Hepatocyte (in vitro differentiated cells): ENCODE measurements at regions not wholly inside any gene's neighbourhood (a gene's known extent, or its start where the extent isn't known, plus 50 kb on each side); places are given as distances from the start of the nearest gene placed in this dataset.
"Not testable (repeated sequence)": the region's sequence is repeated elsewhere in the genome, so short reads cannot be mapped to it uniquely, and the experiment has no call there.

Source experiments
- DNase-seq: peaks from one replicate; pipeline ENCODE4 v3.0.0-alpha.2; 2016; ENCODE audit warnings: low spot score
- H2AFZ ChIP-seq: fragments of 200-600 bp; sonication (generic); 2 replicates; pipeline ENCODE4 v1.6.0; 2016; ENCODE audit warnings: antibody characterized with exemption, mild to moderate bottlenecking
- H3K27ac ChIP-seq: fragments of 200-600 bp; sonication (generic); 2 replicates; pipeline ENCODE4 v1.5.1; 2016; ENCODE audit warnings: mild to moderate bottlenecking
- H3K27me3 ChIP-seq: fragments of 200-600 bp; sonication (generic); 2 replicates; pipeline ENCODE4 v1.6.1; 2016
- H3K36me3 ChIP-seq: fragments of 200-600 bp; sonication (generic); replicated peaks from 2 replicates; pipeline ENCODE4 v1.5.1; 2016; ENCODE audit warnings: low read depth; ENCODE audit not compliant: insufficient read depth
- H3K4me1 ChIP-seq: fragments of 200-600 bp; sonication (generic); 2 replicates; pipeline ENCODE4 v1.5.1; 2016; ENCODE audit warnings: mild to moderate bottlenecking, moderate library complexity; ENCODE audit not compliant: insufficient read depth
- H3K4me2 ChIP-seq: fragments of 200-600 bp; sonication (generic); 2 replicates; pipeline ENCODE4 v1.6.0; 2016
- H3K4me3 ChIP-seq: fragments of 200-600 bp; sonication (generic); 2 replicates; pipeline ENCODE4 v1.5.1; 2016; ENCODE audit warnings: mild to moderate bottlenecking
- H3K79me2 ChIP-seq: fragments of 200-600 bp; sonication (generic); 2 replicates; pipeline ENCODE4 v1.6.0; 2017; ENCODE audit warnings: mild to moderate bottlenecking
- H3K9me2 ChIP-seq: fragments of 200-600 bp; sonication (generic); replicated peaks from 2 replicates; pipeline ENCODE4 v1.6.0; 2017; ENCODE audit warnings: mild to moderate bottlenecking; ENCODE audit not compliant: insufficient read depth
- H3K9me3 ChIP-seq: fragments of 200-600 bp; sonication (generic); 2 replicates; pipeline ENCODE4 v1.5.1; 2016; ENCODE audit warnings: low read depth, mild to moderate bottlenecking
- H4K20me1 ChIP-seq: fragments of 200-600 bp; sonication (generic); 2 replicates; pipeline ENCODE4 v1.6.0; 2016; ENCODE audit warnings: mild to moderate bottlenecking; ENCODE audit not compliant: insufficient read depth, poor library complexity, severe bottlenecking
- CTCF ChIP-seq: fragments of 200-600 bp; sonication (generic); IDR thresholded peaks from 2 replicates; pipeline ENCODE4 v1.5.1; 2016; ENCODE audit warnings: antibody characterized with exemption, mild to moderate bottlenecking; ENCODE audit not compliant: poor library complexity
- EZH2 ChIP-seq: fragments of 200-600 bp; sonication (generic); IDR thresholded peaks from 2 replicates; pipeline ENCODE4 v1.6.1; 2016; ENCODE audit warnings: antibody characterized with exemption, mild to moderate bottlenecking, borderline replicate concordance
- EZH2phosphoT487 ChIP-seq: fragments of 200-600 bp; sonication (generic); IDR thresholded peaks from one replicate; pipeline ENCODE4 v1.6.1; 2018; ENCODE audit warnings: antibody characterized with exemption, mild to moderate bottlenecking, low read depth, moderate library complexity; ENCODE audit not compliant: unreplicated experiment, severe bottlenecking
- WGBS: methylation state at CpG from one replicate; pipeline ENCODE4 v1.1.6; 2016; ENCODE audit warnings: low lambda C conversion rate; ENCODE audit errors: missing lambda C conversion rate; 5-methylcytosine and 5-hydroxymethylcytosine counted together

GRCh38 chr11:42857344-42857743 is 454.5 kb upstream of the API5 start:
- DNase-seq: no peak

GRCh38 chr11:42870480-42870879 is 441.3 kb upstream of the API5 start:
- TF ChIP-seq EZH2phosphoT487 (no peak), CTCF (no peak), EZH2 (no peak)
- Histone ChIP-seq H3K4me2 (peak overlapping the region; percentile 15), H3K4me3 (no peak overlapping the region), H3K4me1 (no peaks in the 10 kb centered on the region), H3K79me2 (no peaks in the 10 kb centered on the region), H3K36me3 (no peaks in the 10 kb centered on the region), H3K9me2 (no peaks in the 10 kb centered on the region), H2AFZ (no peak overlapping the region), H3K9me3 (no peaks in the 10 kb centered on the region), H3K27ac (no peak overlapping the region), H4K20me1 (no peaks in the 10 kb centered on the region), H3K27me3 (no peaks in the 10 kb centered on the region)
- no peak for DNase-seq
- 47% methylated on average over 3 of the region's 3 CpGs for WGBS

More at GRCh38 chr11:42857344-42857743, 454.5 kb upstream of the API5 start:
- no peaks in the 10 kb centered on the region for H3K9me3 ChIP-seq
- H3K9me2 ChIP-seq: no peaks in the 10 kb centered on the region
- no peak overlapping the region for H3K4me2 ChIP-seq
- no peak overlapping the region for H3K27ac ChIP-seq
- no peaks in the 10 kb centered on the region for H4K20me1 ChIP-seq
- no peaks in the 10 kb centered on the region for H3K27me3 ChIP-seq
- TF ChIP-seq EZH2phosphoT487: no peak
- H3K4me3 ChIP-seq: no peak overlapping the region
- 80% methylated on average over 2 of the region's 2 CpGs for WGBS
- no peaks in the 10 kb centered on the region for H3K4me1 ChIP-seq
- H3K79me2 ChIP-seq: no peaks in the 10 kb centered on the region
- H2AFZ ChIP-seq: no peak overlapping the region
- no peaks in the 10 kb centered on the region for H3K36me3 ChIP-seq

- WGBS: 92% methylated on average over 19 of the region's 23 CpGs
- not testable (repeated sequence) for H3K9me3 ChIP-seq, H2AFZ ChIP-seq, H3K9me2 ChIP-seq, H4K20me1 ChIP-seq, H3K27ac ChIP-seq, H3K79me2 ChIP-seq, H3K4me1 ChIP-seq, H3K4me2 ChIP-seq, DNase-seq, H3K27me3 ChIP-seq, H3K4me3 ChIP-seq, H3K36me3 ChIP-seq
Measured at GRCh38 chr11:42873800-42874405, 437.9 kb upstream of the API5 start.

- H3K4me3 ChIP-seq, H3K9me2 ChIP-seq, H4K20me1 ChIP-seq, H3K4me2 ChIP-seq, DNase-seq, H3K9me3 ChIP-seq, H3K36me3 ChIP-seq, H2AFZ ChIP-seq, H3K79me2 ChIP-seq, H3K27me3 ChIP-seq, H3K27ac ChIP-seq, H3K4me1 ChIP-seq: not testable (repeated sequence)
- 83% methylated on average over 15 of the region's 17 CpGs for WGBS
Measured at GRCh38 chr11:42881335-42881734, 430.5 kb upstream of the API5 start.

GRCh38 chr11:42890773-42891172 is 421.0 kb upstream of the API5 start:
- H3K27ac ChIP-seq: no peak overlapping the region
- no peaks in the 10 kb centered on the region for H3K4me1 ChIP-seq
- H3K4me2 ChIP-seq: no peak overlapping the region
- no peaks in the 10 kb centered on the region for H3K36me3 ChIP-seq
- no peaks in the 10 kb centered on the region for H4K20me1 ChIP-seq
- no peak overlapping the region for H2AFZ ChIP-seq
- TF ChIP-seq EZH2phosphoT487 (no peak), EZH2 (no peak), CTCF (no peak)
- no peak for DNase-seq
- no peaks in the 10 kb centered on the region for H3K79me2 ChIP-seq
- WGBS: 67% methylated on average over 2 of the region's 2 CpGs
- H3K4me3 ChIP-seq: no peak overlapping the region
- no peaks in the 10 kb centered on the region for H3K27me3 ChIP-seq
- H3K9me3 ChIP-seq: no peaks in the 10 kb centered on the region
- H3K9me2 ChIP-seq: no peaks in the 10 kb centered on the region
